PC-3 (cell line): ENCODE measurements at regions not wholly inside any gene's neighbourhood (a gene's known extent, or its start where the extent isn't known, plus 50 kb on each side); places are given as distances from the start of the nearest gene placed in this dataset.

ENCODE experiments used
- CTCF ChIP-seq: fragments of 300-600 bp; sonication (generic); conservative IDR thresholded peaks from 2 replicates; pipeline ENCODE4 v1.5.1; 2017; ENCODE audit warnings: antibody characterized with exemption, low read depth, mild to moderate bottlenecking, low read length
- EZH2phosphoT487 ChIP-seq: fragments of 300-600 bp; sonication (generic); IDR thresholded peaks from 2 replicates; pipeline ENCODE4 v1.6.1; 2018; ENCODE audit warnings: mild to moderate bottlenecking, antibody characterized with exemption, low read length, borderline replicate concordance

GRCh38 chr20:24877652-24878051 lies 71.4 kb upstream of the CST7 start:
- TF ChIP-seq EZH2phosphoT487 (no peak), CTCF (no peak)
